ENCODE measurements at regions not wholly inside any gene's neighbourhood (a gene's known extent, or its start where the extent isn't known, plus 50 kb on each side); places are given as distances from the start of the nearest gene placed in this dataset.

GRCh38 chr2:160647967-160648685 lies 154.5 kb upstream of the RBMS1 start:
- TF ChIP-seq ZNF274 (IDR thresholded peaks at IDR 0.05; ENCODE audit: low read depth, low read length): no peak
- no peak for TF ChIP-seq SUZ12 (IDR thresholded peaks at IDR 0.05; ENCODE audit: extremely low read depth, insufficient read depth, insufficient read length)
